Astrocyte (in vitro differentiated cells and primary cell): ENCODE measurements at regions not wholly inside any gene's neighbourhood (a gene's known extent, or its start where the extent isn't known, plus 50 kb on each side); places are given as distances from the start of the nearest gene placed in this dataset.

Source experiments
- CTCF ChIP-seq: IDR thresholded peaks from 2 replicates; pipeline ENCODE4 v1.5.1; 2011; ENCODE audit warnings: low read depth, mild to moderate bottlenecking, inconsistent platforms, low read length, moderate library complexity; ENCODE audit not compliant: insufficient read depth
- EZH2 ChIP-seq: IDR thresholded peaks from 2 replicates; pipeline ENCODE4 v1.6.1; 2012; ENCODE audit warnings: mild to moderate bottlenecking, low read length, inconsistent platforms; ENCODE audit not compliant: insufficient read depth

- TF ChIP-seq CTCF = no peak
- TF ChIP-seq EZH2 = no peak
Measured at GRCh38 chr2:59034837-59035236, 793.7 kb upstream of the FANCL start.
